SU-DHL-6 (cell line): ENCODE measurements at regions not wholly inside any gene's neighbourhood (a gene's known extent, or its start where the extent isn't known, plus 50 kb on each side); places are given as distances from the start of the nearest gene placed in this dataset.

ENCODE experiments used
- CTCF ChIP-seq: fragments of 200-600 bp; sonication (generic); IDR thresholded peaks from one replicate; pipeline ENCODE4 v1.5.1; 2017; ENCODE audit warnings: antibody characterized with exemption, mild to moderate bottlenecking, low read length, moderate library complexity; ENCODE audit not compliant: insufficient read depth, poor library complexity, severe bottlenecking
- EZH2phosphoT487 ChIP-seq: fragments of 200-600 bp; sonication (generic), shearing (Covaris generic); conservative IDR thresholded peaks from 2 replicates; pipeline ENCODE4 v1.6.1; 2018; ENCODE audit warnings: mild to moderate bottlenecking, antibody characterized with exemption, low read length, moderate library complexity, mixed read lengths

DNA sequence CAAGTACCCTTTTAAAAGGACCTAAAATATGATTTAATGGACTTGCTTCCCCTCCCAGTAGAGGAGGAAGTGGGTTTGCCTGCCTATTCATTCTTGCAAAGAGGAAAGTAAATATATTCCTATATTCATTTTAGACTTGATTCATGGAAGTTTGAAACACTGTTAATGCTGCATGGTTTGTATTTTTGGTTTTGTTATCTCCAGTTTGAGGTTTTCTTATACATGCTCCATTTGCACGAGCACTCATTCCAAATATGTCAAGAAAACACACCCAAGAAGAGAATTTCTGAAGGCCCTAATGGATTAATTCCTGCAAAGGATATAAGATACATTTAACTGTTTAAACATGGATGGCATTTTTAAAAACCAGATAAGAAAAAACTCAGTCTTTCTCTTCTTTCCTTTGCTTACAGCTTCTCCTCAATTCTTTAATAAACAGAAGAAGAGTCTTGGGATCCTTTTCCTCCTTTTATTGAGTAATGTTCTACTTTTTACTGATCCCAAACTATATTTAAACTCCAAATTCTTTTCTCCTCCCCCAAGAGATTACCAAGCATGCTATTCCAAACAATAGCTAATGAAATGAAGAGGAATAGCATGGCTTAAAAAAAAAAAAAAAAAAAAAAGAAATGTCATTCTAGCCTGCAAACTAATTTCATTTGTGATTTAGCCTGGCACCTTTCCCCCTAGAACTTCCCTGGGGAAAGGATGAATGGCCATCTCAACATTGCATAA lies 54.6 kb upstream of the LDB2 start:
- TF ChIP-seq CTCF (no peak), EZH2phosphoT487 (no peak)
